ENCODE measurements at regions not wholly inside any gene's neighbourhood (a gene's known extent, or its start where the extent isn't known, plus 50 kb on each side); places are given as distances from the start of the nearest gene placed in this dataset.

GRCh38 chr2:35114765-35115164 is 1240.8 kb upstream of the CRIM1 start:
- TF ChIP-seq CTCF (IDR thresholded peaks at IDR 0.05) (no peak), POLR2A (IDR thresholded peaks at IDR 0.05) (no peak)
